K562 (cell line): ENCODE measurements at regions not wholly inside any gene's neighbourhood (a gene's known extent, or its start where the extent isn't known, plus 50 kb on each side); places are given as distances from the start of the nearest gene placed in this dataset.

Source experiments
- ETS1 ChIP-seq: conservative IDR thresholded peaks from 2 replicates; pipeline ENCODE4 v1.6.1; 2011; ENCODE audit warnings: low read depth, mild to moderate bottlenecking, low read length; ENCODE audit not compliant: control insufficient read depth
- KDM4B ChIP-seq, 2 experiments: fragments of 450-650 bp in 1 of 2; sonication (generic) in 1 of 2; IDR thresholded peaks; 2 replicates each; pipeline ENCODE4 v1.6.1; 2016 to 2017; ENCODE audit warnings: borderline replicate concordance in 2 of 2, antibody characterized with exemption in 1 of 2, low read depth in 1 of 2, mild to moderate bottlenecking in 1 of 2
- NR1H2 ChIP-seq: sonication (generic); formaldehyde crosslinking; IDR thresholded peaks from 2 replicates; pipeline ENCODE4 v1.4.0; 2020; ENCODE audit warnings: mild to moderate bottlenecking, missing genetic modification reagents
- RFX5 ChIP-seq: IDR thresholded peaks from 2 replicates; pipeline ENCODE4 v1.6.1; 2011; ENCODE audit warnings: low read depth, mild to moderate bottlenecking, improper control_type of control experiment, low read length
- SNIP1 ChIP-seq: fragments of 450-650 bp; IDR thresholded peaks from 2 replicates; pipeline ENCODE4 v1.7.1; 2017; ENCODE audit warnings: low read depth, mild to moderate bottlenecking
- TAF1 ChIP-seq: IDR thresholded peaks from 2 replicates; pipeline ENCODE4 v1.6.1; 2011; ENCODE audit warnings: mild to moderate bottlenecking, low read length, moderate library complexity; ENCODE audit not compliant: insufficient read depth, control insufficient read depth, severe bottlenecking; ENCODE audit errors: extremely low read depth
- ZNF75A ChIP-seq: fragments of 450-650 bp; formaldehyde crosslinking; IDR thresholded peaks from 2 replicates; pipeline ENCODE4 v1.4.0; 2020; ENCODE audit warnings: mild to moderate bottlenecking
- TF ChIP-seq, protein P1 (sequence below): fragments of 450-650 bp; IDR thresholded peaks from 2 replicates; pipeline ENCODE4 v1.6.1; 2016; ENCODE audit warnings: mild to moderate bottlenecking

DNA sequence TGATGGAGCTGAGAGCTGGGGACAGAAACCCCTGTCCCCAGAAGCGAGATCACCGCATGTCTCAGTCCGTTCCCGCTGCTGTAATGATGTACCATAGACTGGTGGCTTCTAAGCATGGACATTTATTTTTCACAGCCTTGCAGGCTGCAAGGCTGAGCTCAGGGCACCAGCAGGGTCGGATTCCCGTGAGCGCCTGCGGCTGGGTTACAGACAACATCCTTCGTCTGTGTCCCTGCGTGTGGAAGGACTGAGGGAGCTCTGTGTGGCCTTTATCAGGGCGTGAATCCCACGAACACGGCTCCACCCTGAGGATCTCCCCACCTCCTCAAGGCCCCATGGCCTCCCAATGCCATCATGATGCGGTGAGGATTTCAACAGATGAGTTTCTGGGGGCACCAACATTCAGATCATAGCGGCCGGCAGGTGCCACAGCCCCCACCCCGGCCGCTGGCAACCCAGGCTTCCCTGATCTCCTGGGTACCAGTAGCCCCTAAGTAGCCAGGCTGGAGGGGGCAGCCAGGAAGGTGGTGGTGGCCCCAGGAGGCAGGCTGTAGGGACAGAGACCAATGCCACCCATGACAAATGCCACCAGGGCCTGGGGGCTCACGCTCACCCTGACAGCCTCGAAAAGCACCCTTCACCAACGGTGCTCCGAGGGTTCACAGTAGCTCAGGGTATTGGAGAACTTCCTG is 104.4 kb downstream of the CRYAA start (continued):
- TF ChIP-seq, protein P1, sequence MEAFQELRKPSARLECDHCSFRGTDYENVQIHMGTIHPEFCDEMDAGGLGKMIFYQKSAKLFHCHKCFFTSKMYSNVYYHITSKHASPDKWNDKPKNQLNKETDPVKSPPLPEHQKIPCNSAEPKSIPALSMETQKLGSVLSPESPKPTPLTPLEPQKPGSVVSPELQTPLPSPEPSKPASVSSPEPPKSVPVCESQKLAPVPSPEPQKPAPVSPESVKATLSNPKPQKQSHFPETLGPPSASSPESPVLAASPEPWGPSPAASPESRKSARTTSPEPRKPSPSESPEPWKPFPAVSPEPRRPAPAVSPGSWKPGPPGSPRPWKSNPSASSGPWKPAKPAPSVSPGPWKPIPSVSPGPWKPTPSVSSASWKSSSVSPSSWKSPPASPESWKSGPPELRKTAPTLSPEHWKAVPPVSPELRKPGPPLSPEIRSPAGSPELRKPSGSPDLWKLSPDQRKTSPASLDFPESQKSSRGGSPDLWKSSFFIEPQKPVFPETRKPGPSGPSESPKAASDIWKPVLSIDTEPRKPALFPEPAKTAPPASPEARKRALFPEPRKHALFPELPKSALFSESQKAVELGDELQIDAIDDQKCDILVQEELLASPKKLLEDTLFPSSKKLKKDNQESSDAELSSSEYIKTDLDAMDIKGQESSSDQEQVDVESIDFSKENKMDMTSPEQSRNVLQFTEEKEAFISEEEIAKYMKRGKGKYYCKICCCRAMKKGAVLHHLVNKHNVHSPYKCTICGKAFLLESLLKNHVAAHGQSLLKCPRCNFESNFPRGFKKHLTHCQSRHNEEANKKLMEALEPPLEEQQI: no peak
- TF ChIP-seq KDM4B (IDR thresholded peaks at IDR 0.05; ENCODE audit: borderline replicate concordance in 2 of 2, low read depth in 1 of 2) (no peak), TAF1 (no peak), RFX5 (no peak), SNIP1 (no peak), ZNF75A (CRISPR knock-in tag) (no peak), NR1H2 (CRISPR knock-in tag) (no peak), ETS1 (no peak)
- TF ChIP-seq, all 486 proteins: peak for 0
